ENCODE measurements at regions not wholly inside any gene's neighbourhood (a gene's known extent, or its start where the extent isn't known, plus 50 kb on each side); places are given as distances from the start of the nearest gene placed in this dataset.
A peak's percentile ranks its signal among the peaks of the same experiment; 100 is the strongest.

- H3K9me3 ChIP-seq, result no peaks in the 10 kb centered on the region
- H3K4me3 ChIP-seq, result no peak overlapping the region
- TF ChIP-seq CTCF (IDR thresholded peaks at IDR 0.05), result no peak
- H3K4me1 ChIP-seq, result no peaks in the 10 kb centered on the region
- H3K27me3 ChIP-seq, result no peaks in the 10 kb centered on the region
- H3K27ac ChIP-seq, result peak overlapping the region in 1 of 2 donors; percentile 10
- DNase-seq (ENCODE audit: low spot score), result no peak
- H3K36me3 ChIP-seq, result no peaks in the 10 kb centered on the region
Observed at GRCh38 chr16:79508294-79508693, 92.2 kb downstream of the MAF start.

- H3K36me3 ChIP-seq, result no peaks in the 10 kb centered on the region
- TF ChIP-seq CTCF (IDR thresholded peaks at IDR 0.05), result no peak
- H3K27me3 ChIP-seq, result no peaks in the 10 kb centered on the region
- H3K27ac ChIP-seq, result no peak overlapping the region
- DNase-seq (ENCODE audit: low spot score), result no peak
- no peak overlapping the region for H3K4me3 ChIP-seq
- H3K4me1 ChIP-seq, result no peaks in the 10 kb centered on the region
- H3K9me3 ChIP-seq, result no peaks in the 10 kb centered on the region
Observed at GRCh38 chr16:79505344-79505743, 95.2 kb downstream of the MAF start.

GRCh38 chr16:79503511-79503910 is 97.0 kb downstream of the MAF start:
- Histone ChIP-seq H3K36me3 (no peaks in the 10 kb centered on the region), H3K4me3 (no peak overlapping the region), H3K27me3 (no peaks in the 10 kb centered on the region), H3K4me1 (no peaks in the 10 kb centered on the region), H3K9me3 (no peaks in the 10 kb centered on the region), H3K27ac (no peak overlapping the region)
- TF ChIP-seq CTCF (IDR thresholded peaks at IDR 0.05), result no peak
- DNase-seq (ENCODE audit: low spot score), result no peak

GRCh38 chr16:79501446-79501845 is 99.1 kb downstream of the MAF start:
- H3K4me3 ChIP-seq, result no peak overlapping the region
- H3K9me3 ChIP-seq, result no peaks in the 10 kb centered on the region
- H3K4me1 ChIP-seq, result no peaks in the 10 kb centered on the region
- H3K36me3 ChIP-seq, result no peaks in the 10 kb centered on the region
- no peak overlapping the region for H3K27ac ChIP-seq
- TF ChIP-seq CTCF (IDR thresholded peaks at IDR 0.05), result no peak
- H3K27me3 ChIP-seq, result no peaks in the 10 kb centered on the region
- no peak for DNase-seq (ENCODE audit: low spot score)

- H3K27ac ChIP-seq, result no peak overlapping the region
Observed at GRCh38 chr16:79500866-79501265, 99.7 kb downstream of the MAF start.

More at GRCh38 chr16:79500866-79501265, 99.7 kb downstream of the MAF start:
- H3K36me3 ChIP-seq, result no peaks in the 10 kb centered on the region
- H3K27me3 ChIP-seq, result no peaks in the 10 kb centered on the region
- no peaks in the 10 kb centered on the region for H3K9me3 ChIP-seq
- DNase-seq (ENCODE audit: low spot score), result no peak
- TF ChIP-seq CTCF (IDR thresholded peaks at IDR 0.05), result no peak
- H3K4me3 ChIP-seq, result no peak overlapping the region
- H3K4me1 ChIP-seq, result no peaks in the 10 kb centered on the region
